HG02763 (cell line): ENCODE measurements at regions not wholly inside any gene's neighbourhood (a gene's known extent, or its start where the extent isn't known, plus 50 kb on each side); places are given as distances from the start of the nearest gene placed in this dataset.

ENCODE experiments used
- ATAC-seq: cut with Tn5 transposase; IDR thresholded peaks from one replicate; pipeline ENCODE4 v1.9.1; 2021; ENCODE audit warnings: mild to moderate bottlenecking, moderate library complexity; ENCODE audit not compliant: unreplicated experiment

DNA sequence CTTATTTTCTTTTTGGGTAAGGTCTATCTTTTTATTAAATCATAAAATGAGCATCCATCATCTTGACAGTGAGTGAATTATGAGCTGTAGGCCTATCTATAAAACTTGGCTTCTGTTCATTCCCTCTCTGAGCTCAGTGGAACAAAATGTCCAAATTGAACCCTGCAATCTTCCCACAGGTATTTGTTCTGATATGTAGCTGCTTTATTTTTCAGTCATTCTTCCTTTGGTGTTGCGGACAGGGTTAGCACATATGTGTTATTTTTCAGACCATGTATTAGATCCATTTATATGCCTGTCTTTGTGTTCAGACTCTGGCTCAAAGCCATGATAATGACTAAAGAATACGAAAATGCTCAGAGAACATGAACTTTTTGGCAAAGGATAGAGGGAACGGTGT, 201.6 kb upstream of the KIAA1217 start:
- no peak for ATAC-seq

DNA sequence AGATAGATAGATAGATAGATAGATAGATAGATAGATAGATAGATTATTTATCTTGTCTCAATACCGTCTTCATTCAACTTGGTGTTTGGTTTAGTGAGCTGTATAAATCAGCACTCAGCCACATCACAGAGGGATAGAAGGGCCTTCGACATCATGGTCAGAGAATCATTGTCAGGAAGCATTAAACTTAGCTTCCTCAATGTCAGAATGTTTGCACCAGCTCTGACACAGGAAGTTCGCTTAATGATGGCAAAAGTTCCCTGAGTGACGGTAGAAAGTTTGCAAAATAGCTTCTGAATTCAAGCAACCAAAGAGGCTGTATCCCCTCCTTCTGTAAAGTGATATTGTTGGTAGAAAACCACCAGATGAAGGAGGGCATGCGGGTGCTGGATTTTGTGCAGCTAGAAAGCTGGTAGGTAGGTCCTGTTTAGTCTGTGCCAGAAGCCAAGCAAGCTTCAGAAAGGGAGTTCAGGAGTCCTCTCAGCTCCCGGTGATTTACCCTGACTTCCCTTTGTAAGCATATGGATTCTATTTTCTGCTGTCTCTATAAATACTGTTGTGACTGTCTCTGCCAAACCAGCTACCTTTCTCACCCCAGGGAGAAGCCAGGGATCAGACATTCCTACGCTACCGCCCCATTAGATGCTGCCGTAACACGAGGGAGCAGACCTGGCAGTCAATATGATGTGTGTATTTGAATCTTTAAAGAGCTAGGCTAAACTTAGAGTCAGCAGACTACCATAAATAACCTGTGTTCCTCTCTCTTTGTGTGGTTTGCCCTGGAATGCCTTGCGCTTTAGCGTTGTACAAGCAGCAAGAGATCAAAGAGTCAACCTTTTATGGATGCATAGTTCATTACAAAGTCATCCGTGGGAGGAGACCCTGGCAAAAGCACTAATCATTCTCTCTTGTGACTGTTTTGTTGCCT, 200.5 kb upstream of the KIAA1217 start:
- ATAC-seq = no peak

DNA sequence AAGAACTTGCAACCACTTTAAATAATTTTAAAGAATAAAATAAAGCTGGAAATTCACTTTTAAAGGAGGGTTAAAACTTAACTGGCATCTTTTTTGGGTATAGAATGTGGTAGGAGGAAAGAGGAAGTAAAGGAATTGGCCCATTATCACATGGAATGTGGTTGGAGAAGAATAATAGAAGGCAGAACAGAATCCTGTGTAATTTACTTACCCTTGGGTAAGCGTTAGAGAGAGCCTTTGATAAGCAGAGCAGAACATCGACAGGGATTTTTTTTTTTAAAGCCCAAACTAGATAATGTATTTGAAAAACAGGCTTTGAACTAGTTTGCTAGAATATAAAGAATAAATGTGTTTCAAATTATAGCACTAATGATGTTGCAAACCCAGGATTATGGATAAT, 199.8 kb upstream of the KIAA1217 start:
- ATAC-seq = no peak

DNA sequence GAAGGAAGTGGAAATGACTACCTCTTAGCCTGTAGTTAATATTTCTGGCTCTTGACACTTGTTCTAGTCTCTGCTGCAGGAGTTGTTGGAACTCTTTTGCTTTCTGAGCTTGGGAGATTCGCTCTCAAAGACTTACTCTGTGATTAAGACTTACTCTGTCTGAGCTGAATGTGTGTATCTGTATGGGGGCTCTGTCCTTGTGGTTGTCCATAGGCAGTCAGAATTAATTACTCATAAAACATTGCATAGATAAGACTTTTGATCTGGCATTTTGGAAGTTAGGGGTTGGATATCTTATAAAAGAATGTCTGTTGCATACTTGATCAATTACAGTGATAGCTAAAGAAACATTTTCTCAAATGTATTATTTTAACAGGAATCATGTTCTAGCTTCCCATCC, 199.2 kb upstream of the KIAA1217 start:
- ATAC-seq = no peak

DNA sequence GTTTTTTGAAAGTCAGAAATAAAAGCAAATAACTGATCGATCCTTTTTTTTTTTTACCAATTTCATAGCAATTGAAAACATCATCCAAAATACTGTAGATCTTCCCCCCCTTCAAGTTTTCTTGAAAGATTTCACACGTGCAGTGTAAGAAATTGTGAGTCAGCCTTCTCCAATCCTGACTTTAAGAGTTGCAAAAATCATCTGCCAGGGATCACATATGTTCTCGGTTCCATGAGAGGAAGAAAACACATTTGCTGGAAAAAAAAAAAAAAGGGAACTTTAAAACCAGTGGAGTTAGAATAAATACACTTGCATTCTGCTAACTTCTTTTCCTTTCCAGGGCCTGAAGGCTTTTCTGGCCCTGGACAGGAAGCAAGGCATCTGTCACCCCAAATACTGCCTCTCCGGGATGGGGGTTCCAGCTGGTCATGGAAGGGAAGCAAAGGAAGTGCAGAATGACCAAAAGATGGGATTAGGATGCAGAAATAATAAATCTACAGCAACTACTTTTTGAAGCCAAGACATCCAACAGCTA, 198.4 kb upstream of the KIAA1217 start:
- no peak for ATAC-seq

DNA sequence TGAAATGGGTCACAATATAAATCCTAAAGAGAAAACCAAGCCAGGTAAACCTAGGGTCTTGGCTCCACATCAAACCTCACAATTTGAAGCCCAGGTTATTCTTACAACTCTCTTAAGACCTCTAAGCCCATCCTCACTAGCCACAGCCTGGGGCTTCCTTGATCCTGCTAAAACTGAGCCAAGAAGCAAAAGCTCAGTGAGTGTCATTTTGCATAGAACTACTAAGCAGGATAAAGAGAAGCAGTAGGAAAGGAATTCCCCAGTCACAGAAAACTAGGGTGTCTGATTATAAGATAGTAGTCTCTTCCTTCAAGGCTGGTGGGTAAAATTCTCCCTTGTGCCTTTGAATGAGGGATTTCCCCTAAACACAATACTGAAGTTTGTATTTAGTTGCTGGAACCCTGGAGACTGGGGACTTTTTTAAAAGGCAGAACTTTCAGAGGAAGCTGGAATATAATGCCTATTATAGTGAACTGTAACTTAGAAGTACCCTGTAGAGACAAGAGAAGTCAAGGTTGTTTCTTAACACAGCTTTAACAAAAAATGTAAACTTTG, 196.6 kb upstream of the KIAA1217 start:
- no peak for ATAC-seq

DNA sequence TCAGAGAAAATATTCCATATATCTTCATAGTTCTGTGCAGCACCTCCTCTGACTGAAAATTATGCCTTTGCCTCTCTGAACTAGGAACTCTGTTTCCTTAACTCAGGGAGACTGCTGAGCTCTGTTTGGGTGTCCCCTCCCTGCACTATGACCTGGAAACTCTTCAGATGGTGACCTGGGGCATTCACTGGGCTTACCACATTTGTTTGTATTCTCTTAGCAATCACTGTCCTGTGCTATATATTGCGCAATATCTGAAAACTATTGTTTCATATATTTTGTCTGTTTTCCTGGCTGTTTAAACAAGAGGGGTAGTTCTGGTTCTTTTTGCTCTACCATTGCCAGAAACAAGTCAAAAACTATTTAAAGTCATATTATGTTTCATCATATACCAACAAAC, 181.8 kb upstream of the KIAA1217 start:
- no peak for ATAC-seq

DNA sequence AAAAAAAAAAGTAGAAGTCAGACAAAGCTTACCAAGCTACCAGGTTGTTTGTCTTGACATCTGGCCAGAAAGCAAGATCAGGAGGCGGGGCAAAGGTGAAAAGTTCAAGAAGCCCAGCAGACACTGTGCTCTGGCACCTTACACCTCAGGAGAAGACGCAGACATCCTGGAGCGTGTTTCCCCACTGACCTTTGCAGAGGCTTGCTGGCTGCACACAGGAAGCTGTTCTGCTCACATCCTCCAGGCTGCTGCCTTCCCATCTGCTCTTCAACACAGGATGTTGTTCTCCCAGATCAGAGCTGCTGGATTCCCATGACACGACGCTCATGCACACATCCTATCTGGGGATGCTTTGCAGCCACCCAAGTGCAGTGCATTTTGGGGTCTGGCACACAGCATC, 174.4 kb upstream of the KIAA1217 start:
- no peak for ATAC-seq

DNA sequence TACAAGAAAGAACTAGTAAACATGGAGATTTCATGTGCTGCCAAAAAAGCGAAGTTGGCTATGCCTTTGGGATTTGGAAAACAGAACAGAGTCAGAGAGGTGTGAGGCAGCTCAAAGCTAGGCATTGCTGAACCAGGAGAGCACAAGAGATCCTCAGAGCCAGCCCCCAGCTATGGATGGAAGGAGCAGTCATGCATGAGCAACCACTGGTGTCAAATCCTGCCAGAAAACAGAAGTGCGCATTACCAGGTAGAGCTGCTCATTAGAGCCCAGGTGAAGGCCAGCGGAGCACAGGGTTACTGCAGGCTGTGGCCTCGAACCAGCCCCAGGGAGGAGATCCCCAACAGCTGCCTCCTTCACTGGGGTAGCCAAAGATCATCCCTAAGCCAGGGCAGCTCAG, 173.2 kb upstream of the KIAA1217 start:
- no peak for ATAC-seq

DNA sequence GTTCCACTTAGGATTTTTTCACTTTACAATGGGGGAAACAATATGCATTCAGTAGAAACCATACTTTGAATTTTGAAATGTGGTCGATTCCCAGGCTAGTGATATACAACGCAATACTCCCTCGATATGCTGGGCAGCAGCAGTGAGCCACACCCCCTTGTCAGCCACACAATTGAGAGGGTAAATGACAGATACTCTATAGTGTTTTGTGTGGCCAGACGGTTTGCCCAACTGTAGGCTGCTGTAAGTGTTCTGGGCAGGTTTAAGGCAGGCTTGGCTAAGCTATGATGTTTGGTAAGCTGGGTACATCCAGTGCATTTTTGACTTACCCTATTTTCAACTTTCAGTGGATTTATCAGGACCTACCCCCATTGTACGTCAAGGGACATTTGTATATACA, 169.6 kb upstream of the KIAA1217 start:
- no peak for ATAC-seq

DNA sequence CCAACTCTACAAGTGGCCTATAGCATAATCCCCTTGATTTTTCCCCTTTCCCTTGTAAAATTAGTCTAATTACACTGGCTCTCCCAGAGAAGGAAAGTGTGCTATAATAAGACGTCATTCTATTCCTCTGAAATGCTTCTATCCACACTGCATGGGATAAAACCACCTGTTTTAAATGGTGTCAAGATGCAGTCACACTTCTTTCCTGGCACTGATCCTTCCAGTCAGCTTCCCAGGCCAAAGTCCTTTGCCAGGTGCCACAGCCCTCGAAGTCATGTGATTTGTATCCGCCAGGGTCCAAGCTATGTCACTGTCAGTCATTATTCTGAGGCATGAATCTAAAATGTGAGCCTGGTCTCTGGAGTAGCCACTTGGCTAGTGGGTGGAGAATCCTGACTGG, 169.0 kb upstream of the KIAA1217 start:
- ATAC-seq = no peak

DNA sequence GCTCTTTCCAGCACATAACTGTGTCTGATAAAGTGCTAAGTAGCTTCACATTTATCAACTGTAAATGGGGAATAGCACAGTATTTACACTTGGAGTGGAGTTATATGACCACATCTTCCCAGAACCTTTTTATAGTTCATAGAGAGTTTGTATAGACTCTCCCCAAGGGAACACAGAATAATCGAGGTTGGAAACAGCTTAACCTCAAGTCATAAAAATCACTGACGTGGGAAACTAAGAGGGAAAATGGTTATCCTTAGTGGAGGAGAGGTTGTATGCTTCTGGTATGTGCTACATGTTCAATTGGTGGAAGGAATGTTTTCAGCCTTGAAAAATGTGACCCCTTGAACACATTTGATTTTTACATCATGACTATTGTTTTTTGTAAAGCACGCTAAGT, 167.9 kb upstream of the KIAA1217 start:
- no peak for ATAC-seq

DNA sequence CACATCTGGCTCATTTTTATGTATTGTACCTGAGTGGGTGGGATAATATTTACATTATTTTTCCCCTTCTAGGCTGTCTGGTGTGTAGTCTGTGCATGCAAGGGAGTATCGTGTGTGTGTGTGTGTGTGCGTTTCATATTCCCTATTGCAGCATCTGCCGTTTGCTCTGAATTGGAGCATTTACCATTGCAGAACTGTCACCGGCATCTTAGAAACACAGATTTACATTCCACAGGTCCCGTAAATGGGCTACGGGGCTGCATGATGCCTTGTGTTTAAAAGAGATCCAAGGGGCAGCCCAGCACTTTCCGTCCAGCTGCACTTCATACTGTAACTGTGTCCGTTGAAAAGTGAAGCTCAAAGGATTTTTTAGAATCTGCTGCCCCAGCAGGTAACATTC, 167.1 kb upstream of the KIAA1217 start:
- no peak for ATAC-seq

DNA sequence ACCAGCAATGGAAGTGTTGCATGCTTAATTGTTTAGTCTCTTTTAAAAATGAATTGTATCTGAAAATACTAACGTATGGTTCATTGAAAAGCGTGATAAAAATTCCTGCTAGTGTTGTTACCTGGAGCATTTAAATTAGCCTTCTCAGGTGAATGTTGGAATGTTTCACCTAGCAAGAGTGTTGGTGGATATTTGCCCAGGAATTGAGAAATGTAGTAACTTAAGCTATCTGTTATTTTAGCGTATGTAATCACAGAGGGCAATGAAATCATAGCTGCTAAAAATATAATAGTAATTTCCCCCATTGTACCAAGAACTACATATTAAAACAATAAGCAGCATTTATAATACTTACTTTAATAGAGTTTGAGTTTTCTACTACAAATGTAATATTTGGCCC, 166.1 kb upstream of the KIAA1217 start:
- no peak for ATAC-seq

DNA sequence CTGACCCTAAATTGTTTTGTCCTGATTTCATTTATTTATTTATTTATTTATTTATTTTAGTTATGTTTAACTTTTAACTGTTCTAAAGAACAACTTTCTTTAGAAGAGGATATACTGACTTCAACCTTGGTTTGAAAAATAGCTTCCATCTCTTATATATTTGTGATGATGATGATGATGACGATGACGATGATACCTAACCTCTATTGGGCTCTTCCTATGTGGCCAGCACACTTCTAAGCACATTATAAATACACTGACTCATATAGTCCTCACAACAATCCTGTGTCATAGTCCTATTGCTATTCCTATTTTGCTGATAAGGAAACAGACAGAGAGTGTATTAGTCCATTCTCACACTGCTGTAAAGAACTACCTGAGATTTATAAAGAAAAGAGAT, 162.9 kb upstream of the KIAA1217 start:
- no peak for ATAC-seq

DNA sequence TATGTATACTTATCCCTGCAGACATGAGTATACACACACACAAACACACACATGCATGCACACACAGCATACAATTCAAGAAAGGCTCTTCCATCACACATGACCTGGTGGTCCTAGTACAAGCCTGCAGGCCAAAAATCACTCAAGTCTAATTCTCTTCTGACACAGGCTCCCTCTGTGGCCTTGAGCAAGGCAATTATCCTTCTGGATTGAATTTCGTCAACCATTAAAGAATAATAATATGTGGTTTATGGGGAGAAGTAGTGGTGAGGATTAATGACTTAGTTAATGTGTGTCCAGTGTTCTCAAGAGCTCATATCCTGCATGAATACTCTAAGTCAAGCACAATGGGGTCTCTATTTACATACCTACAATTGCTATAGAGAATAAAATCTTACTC, 161.8 kb upstream of the KIAA1217 start:
- no peak for ATAC-seq

DNA sequence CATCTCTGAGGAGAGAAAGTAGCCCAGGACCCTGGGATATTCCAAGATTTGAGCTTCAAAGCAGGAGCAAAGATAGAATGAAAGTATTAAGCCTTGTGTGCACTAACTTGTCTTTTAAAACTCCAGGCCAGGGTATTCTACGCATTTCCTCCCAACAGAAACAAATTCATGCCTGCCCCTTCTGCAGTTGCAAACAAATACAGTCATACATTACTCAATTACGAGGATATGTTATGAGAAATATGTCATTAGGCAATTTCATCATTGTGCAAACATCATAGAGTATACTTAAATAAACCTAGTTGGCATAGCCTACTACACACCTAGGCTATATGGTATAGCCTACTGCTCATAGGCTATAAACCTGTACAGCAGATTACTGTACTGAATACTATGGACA, 154.5 kb upstream of the KIAA1217 start:
- no peak for ATAC-seq

DNA sequence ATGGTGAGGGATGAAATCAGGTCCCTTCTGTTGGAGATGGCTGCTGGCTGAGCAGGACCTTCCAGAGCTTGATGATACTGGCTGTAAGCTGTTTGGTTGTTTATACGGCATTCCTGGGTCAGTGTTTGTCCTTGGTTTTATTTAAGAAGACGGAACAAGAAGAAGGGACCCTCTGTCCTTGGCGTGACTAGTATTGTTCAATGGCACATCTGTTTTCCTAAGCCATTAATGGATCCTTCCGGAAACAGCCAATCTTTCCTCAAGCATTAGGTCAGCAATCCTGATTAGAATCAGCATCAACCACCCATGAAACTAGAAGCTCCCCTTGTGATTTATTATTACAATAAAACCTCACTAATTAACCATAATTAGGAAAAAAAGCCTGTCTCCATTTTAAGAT, 128.7 kb upstream of the KIAA1217 start:
- ATAC-seq = no peak

DNA sequence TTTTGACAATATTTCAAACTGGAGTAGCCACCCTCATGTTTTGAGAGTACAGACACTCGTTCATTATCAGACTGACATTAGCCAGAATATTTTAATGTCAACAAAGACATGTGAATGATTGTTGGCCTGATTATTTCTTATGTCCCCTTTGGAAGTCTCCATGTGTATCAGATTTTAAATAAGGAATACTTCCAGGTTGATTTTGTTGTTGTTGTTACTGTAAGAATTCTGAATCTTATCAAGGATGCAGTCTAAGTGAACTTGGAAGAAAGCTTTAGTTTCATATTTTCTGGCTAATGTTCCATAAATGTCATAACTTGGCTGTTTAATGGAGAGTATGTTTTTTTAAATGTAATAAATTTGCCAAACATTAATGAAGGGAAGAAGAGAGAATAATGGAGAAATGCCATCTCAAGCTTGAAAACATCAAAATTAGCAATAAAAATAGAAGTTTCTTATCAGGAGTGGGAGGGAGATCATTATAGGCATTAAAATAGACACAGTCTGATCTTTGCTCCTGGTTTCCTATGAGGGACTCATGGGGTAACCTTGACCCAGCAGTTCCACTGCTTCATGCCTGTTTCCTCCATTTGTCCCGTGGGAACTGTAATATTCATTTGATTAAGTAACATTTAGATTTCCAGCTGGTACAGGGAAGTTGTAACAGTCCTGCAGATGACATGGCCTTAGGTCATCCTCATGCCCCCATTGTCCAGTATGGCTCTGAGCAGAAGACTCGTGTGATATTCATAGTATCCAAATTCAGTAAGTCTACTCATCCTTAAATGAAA, 122.4 kb upstream of the KIAA1217 start:
- no peak for ATAC-seq

DNA sequence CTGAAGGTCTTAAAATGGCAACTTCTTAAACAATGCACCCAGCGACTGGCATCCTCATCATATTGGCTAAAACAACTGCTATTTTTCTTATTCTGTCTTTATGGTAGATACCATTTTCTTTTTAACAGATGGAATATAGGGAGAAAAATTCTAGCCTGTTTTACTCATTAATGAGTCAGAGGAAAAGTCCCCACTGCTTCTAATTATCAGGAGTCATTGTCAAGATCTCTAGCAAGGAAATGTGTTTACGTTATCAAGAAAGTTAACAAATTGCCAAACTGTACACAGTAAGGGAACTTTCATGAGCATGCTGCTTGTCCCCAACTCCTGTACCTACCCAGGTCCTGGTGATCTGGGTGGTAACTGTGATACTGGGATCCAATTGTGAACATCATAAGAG, 117.7 kb upstream of the KIAA1217 start:
- no peak for ATAC-seq

DNA sequence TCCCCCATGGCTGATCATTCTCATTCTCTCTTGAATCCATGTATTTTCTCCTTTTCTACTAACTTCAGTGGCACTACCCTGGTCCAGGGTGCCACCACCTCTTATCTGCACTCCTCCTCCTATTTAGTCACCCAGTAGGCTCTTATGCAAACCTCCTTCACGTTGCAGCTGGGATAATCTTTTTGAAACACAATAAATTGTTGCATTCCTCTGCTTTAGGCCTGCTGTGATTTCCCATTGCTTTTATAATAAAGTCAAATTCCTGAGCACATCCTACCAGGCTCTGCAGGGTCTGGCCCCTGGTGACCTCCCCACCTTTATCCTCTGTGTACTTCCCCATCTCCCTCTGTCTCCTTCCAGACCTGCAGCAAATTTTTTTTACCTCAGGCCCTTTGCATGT, 112.7 kb upstream of the KIAA1217 start:
- no peak for ATAC-seq

DNA sequence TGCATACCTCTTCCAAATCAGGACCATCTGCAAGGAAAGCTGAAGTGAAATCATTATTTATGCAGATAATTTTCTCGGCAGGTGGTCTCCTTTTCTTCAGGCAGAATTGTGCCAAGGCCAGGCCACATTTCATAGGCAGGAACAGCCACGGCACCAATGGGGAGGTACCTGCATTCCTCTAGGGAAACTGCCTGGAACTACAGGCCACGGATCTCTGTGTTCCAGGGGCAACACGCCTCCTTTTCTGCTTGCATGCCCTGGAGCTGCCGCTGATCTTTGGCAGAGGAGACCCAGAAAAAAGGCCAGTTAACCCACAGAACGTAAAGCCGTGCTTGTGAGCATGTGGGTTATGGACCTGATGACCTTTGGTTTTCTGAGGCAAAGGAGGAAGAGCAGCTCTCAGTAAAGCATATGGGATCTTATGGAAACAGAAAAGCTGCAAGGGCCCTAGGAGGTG, 111.2 kb upstream of the KIAA1217 start:
- ATAC-seq = no peak
